ENCODE measurements at regions not wholly inside any gene's neighbourhood (a gene's known extent, or its start where the extent isn't known, plus 50 kb on each side); places are given as distances from the start of the nearest gene placed in this dataset.
"Not testable (repeated sequence)": the region's sequence is repeated elsewhere in the genome, so short reads cannot be mapped to it uniquely, and the experiment has no call there.

GRCh38 chr5:118144540-118144939 is 843.8 kb downstream of the DTWD2 start:
- no peak for DNase-seq

GRCh38 chr5:118139361-118139760 is 849.0 kb downstream of the DTWD2 start:
- DNase-seq, result no peak

- no peak for DNase-seq
Measured at GRCh38 chr5:118126159-118126558, 862.2 kb downstream of the DTWD2 start.

GRCh38 chr5:118125687-118126086 is 862.7 kb downstream of the DTWD2 start:
- DNase-seq, result no peak

GRCh38 chr5:118121258-118121657 is 867.1 kb downstream of the DTWD2 start:
- no peak for DNase-seq

- DNase-seq, result no peak
Measured at GRCh38 chr5:118115791-118116190, 872.6 kb downstream of the DTWD2 start.

GRCh38 chr5:118111956-118112355 is 876.4 kb downstream of the DTWD2 start:
- no peak for DNase-seq

GRCh38 chr5:118107246-118107645 is 881.1 kb downstream of the DTWD2 start:
- DNase-seq, result not testable (repeated sequence)

GRCh38 chr5:118098716-118099115 is 889.6 kb downstream of the DTWD2 start:
- DNase-seq, result no peak

- DNase-seq, result no peak
Measured at GRCh38 chr5:118095115-118095514, 893.2 kb downstream of the DTWD2 start.

GRCh38 chr5:118088448-118088847 is 899.9 kb downstream of the DTWD2 start:
- no peak for DNase-seq

GRCh38 chr5:118076490-118076889 is 911.9 kb downstream of the DTWD2 start:
- DNase-seq, result no peak

- no peak for DNase-seq
Measured at GRCh38 chr5:118070041-118070440, 918.3 kb downstream of the DTWD2 start.

- no peak for DNase-seq
Measured at GRCh38 chr5:118069452-118069851, 918.9 kb downstream of the DTWD2 start.

- DNase-seq, result no peak
Measured at GRCh38 chr5:118068886-118069285, 919.5 kb downstream of the DTWD2 start.

- DNase-seq, result not testable (repeated sequence)
Measured at GRCh38 chr5:118063836-118064235, 924.5 kb downstream of the DTWD2 start.

- no peak for DNase-seq
Measured at GRCh38 chr5:118060833-118061232, 927.5 kb downstream of the DTWD2 start.

GRCh38 chr5:118052503-118052902 is 935.8 kb downstream of the DTWD2 start:
- no peak for DNase-seq

- no peak for DNase-seq
Measured at GRCh38 chr5:118044169-118044568, 944.2 kb downstream of the DTWD2 start.

- no peak for DNase-seq
Measured at GRCh38 chr5:118043531-118043930, 944.8 kb downstream of the DTWD2 start.

GRCh38 chr5:118042076-118042475 is 946.3 kb downstream of the DTWD2 start:
- no peak for DNase-seq

GRCh38 chr5:118040496-118040895 is 947.9 kb downstream of the DTWD2 start:
- no peak for DNase-seq

- DNase-seq, result no peak
Measured at GRCh38 chr5:118033686-118034338, 954.5 kb downstream of the DTWD2 start.

GRCh38 chr5:118029807-118030206 is 958.5 kb downstream of the DTWD2 start:
- DNase-seq, result no peak

- DNase-seq, result no peak
Measured at GRCh38 chr5:118022062-118022461, 966.3 kb downstream of the DTWD2 start.
